WTC11 (cell line): ENCODE measurements at regions not wholly inside any gene's neighbourhood (a gene's known extent, or its start where the extent isn't known, plus 50 kb on each side); places are given as distances from the start of the nearest gene placed in this dataset.

Source experiments
- ATAC-seq: fragments of 200-7000 bp; cut with Tn5 transposase; 2 replicates; pipeline ENCODE4 v1.10.0; 2021; ENCODE audit warnings: mild to moderate bottlenecking, moderate library complexity
- CTCF ChIA-PET: fragments of 300-600 bp; sonication (Branson Sonifier 250); formaldehyde crosslinking; loops from one replicate; lab custom pipeline; 2021; ENCODE audit warnings: antibody characterized with exemption; lab: Charles Lee
- POLR2A ChIA-PET: fragments of 350-600 bp; sonication (Branson Sonifier 250); formaldehyde crosslinking; loops from one replicate; lab custom pipeline; 2021; ENCODE audit warnings: antibody characterized with exemption; lab: Charles Lee
- DNase-seq: peaks from one replicate; pipeline ENCODE4 v3.0.0; 2021; ENCODE audit warnings: low spot score
- H3K27ac Mint-ChIP-seq: 2 replicates; pipeline ENCODE4 v1.8.0; 2021; ENCODE audit warnings: mixed read lengths
- H3K27me3 Mint-ChIP-seq: 2 replicates; pipeline ENCODE4 v1.8.0; 2021; ENCODE audit warnings: low read depth, mild to moderate bottlenecking, moderate library complexity, mixed read lengths
- H3K36me3 Mint-ChIP-seq: 2 replicates; pipeline ENCODE4 v1.8.0; 2021; ENCODE audit warnings: mixed read lengths
- H3K4me1 Mint-ChIP-seq: 2 replicates; pipeline ENCODE4 v1.8.0; 2022; ENCODE audit warnings: mixed read lengths
- H3K4me3 Mint-ChIP-seq: 2 replicates; pipeline ENCODE4 v1.8.0; 2021; ENCODE audit warnings: mild to moderate bottlenecking, moderate library complexity, mixed read lengths
- H3K9me3 Mint-ChIP-seq: 2 replicates; pipeline ENCODE4 v1.8.0; 2021; ENCODE audit warnings: mixed read lengths
- CBFB ChIP-seq: sonication (generic); formaldehyde crosslinking; IDR thresholded peaks from 2 replicates; pipeline ENCODE4 v1.8.1; 2022; ENCODE audit warnings: mild to moderate bottlenecking, low read depth, missing genetic modification reagents
- ELF4 ChIP-seq: sonication (generic); formaldehyde crosslinking; IDR thresholded peaks from 2 replicates; pipeline ENCODE4 v1.8.1; 2022; ENCODE audit warnings: low read depth, mild to moderate bottlenecking, moderate library complexity, missing genetic modification reagents
- ESRRA ChIP-seq: sonication (generic); formaldehyde crosslinking; IDR thresholded peaks from 2 replicates; pipeline ENCODE4 v1.8.1; 2022; ENCODE audit warnings: mild to moderate bottlenecking, missing genetic modification reagents, borderline replicate concordance
- GTF2I ChIP-seq: fragments of 250-450 bp; sonication (Bioruptor Pico); conservative IDR thresholded peaks from 2 replicates; pipeline ENCODE4 v1.4.0; 2021; ENCODE audit warnings: mild to moderate bottlenecking
- IRF2 ChIP-seq: sonication (generic); formaldehyde crosslinking; IDR thresholded peaks from 2 replicates; pipeline ENCODE4 v1.8.0; 2022; ENCODE audit warnings: low read depth, missing genetic modification reagents, borderline replicate concordance
- MYBL2 ChIP-seq: sonication (generic); formaldehyde crosslinking; IDR thresholded peaks from 2 replicates; pipeline ENCODE4 v1.8.1; 2023; ENCODE audit warnings: mild to moderate bottlenecking, moderate library complexity, missing genetic modification reagents
- NFE2L1 ChIP-seq: sonication (generic); formaldehyde crosslinking; IDR thresholded peaks from 2 replicates; pipeline ENCODE4 v1.8.1; 2023; ENCODE audit warnings: missing genetic modification reagents
- NR3C1 ChIP-seq: sonication (generic); formaldehyde crosslinking; conservative IDR thresholded peaks from 2 replicates; pipeline ENCODE4 v1.8.1; 2023; ENCODE audit warnings: low read depth, mild to moderate bottlenecking, missing genetic modification reagents
- ZNF263 ChIP-seq: sonication (generic); formaldehyde crosslinking; IDR thresholded peaks from 2 replicates; pipeline ENCODE4 v1.8.1; 2022; ENCODE audit warnings: low read depth, mild to moderate bottlenecking, moderate library complexity, missing genetic modification reagents
- ZNF317 ChIP-seq: sonication (generic); formaldehyde crosslinking; IDR thresholded peaks from 2 replicates; pipeline ENCODE4 v1.8.1; 2023; ENCODE audit warnings: low read depth, mild to moderate bottlenecking, moderate library complexity, missing genetic modification reagents, borderline replicate concordance
- ZNF396 ChIP-seq: fragments of 250-450 bp; sonication (Bioruptor Pico); IDR thresholded peaks from 2 replicates; pipeline ENCODE4 v1.8.0; 2021; ENCODE audit warnings: mild to moderate bottlenecking, moderate library complexity, borderline replicate concordance
- TF ChIP-seq, protein P1 (sequence below): fragments of 200-600 bp; IDR thresholded peaks from 2 replicates; pipeline ENCODE4 v1.8.0; 2022; ENCODE audit warnings: antibody characterized with exemption
- TF ChIP-seq, protein P2 (sequence below): sonication (generic); formaldehyde crosslinking; IDR thresholded peaks from 2 replicates; pipeline ENCODE4 v1.8.1; 2023; ENCODE audit warnings: mild to moderate bottlenecking, missing genetic modification reagents
- TF ChIP-seq, protein P3 (sequence below): sonication (generic); formaldehyde crosslinking; IDR thresholded peaks from 2 replicates; pipeline ENCODE4 v1.8.0; 2022; ENCODE audit warnings: mild to moderate bottlenecking, missing genetic modification reagents
- TF ChIP-seq, protein P4 (sequence below): fragments of 250-450 bp; sonication (Bioruptor Pico); conservative IDR thresholded peaks from 2 replicates; pipeline ENCODE4 v1.9.0; 2021; ENCODE audit warnings: mild to moderate bottlenecking
- TF ChIP-seq, protein P5 (sequence below): sonication (generic); formaldehyde crosslinking; IDR thresholded peaks from 2 replicates; pipeline ENCODE4 v1.8.1; 2023; ENCODE audit warnings: mild to moderate bottlenecking, missing genetic modification reagents, borderline replicate concordance
- TF ChIP-seq, protein P6 (sequence below): sonication (generic); formaldehyde crosslinking; IDR thresholded peaks from 2 replicates; pipeline ENCODE4 v1.8.1; 2023; ENCODE audit warnings: mild to moderate bottlenecking, moderate library complexity, missing genetic modification reagents
- TF ChIP-seq, protein P7 (sequence below): fragments of 250-450 bp; sonication (Bioruptor Pico); IDR thresholded peaks from 2 replicates; pipeline ENCODE4 v1.9.0; 2021; ENCODE audit warnings: mild to moderate bottlenecking, borderline replicate concordance

DNA sequence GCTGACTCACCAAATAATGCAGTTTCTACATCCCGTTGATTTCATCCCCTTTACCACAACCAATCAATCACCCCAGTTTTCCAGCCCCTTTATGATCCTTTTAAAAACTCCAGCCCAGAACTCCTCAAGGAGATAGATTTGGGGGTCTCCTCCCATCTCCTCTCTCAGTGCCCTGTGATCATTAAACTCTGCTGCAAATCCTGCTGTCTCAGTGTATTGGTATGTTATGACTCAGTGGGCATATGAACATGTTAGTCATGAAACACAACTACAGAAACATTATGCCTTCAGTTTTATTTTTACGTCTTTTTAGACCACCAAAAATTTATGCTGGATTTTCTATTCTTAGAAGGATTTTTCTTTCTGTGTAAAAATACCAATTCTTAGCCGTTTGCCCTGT, 213.7 kb downstream of the DIPK2A start (continued):
- TF ChIP-seq, protein P1, sequence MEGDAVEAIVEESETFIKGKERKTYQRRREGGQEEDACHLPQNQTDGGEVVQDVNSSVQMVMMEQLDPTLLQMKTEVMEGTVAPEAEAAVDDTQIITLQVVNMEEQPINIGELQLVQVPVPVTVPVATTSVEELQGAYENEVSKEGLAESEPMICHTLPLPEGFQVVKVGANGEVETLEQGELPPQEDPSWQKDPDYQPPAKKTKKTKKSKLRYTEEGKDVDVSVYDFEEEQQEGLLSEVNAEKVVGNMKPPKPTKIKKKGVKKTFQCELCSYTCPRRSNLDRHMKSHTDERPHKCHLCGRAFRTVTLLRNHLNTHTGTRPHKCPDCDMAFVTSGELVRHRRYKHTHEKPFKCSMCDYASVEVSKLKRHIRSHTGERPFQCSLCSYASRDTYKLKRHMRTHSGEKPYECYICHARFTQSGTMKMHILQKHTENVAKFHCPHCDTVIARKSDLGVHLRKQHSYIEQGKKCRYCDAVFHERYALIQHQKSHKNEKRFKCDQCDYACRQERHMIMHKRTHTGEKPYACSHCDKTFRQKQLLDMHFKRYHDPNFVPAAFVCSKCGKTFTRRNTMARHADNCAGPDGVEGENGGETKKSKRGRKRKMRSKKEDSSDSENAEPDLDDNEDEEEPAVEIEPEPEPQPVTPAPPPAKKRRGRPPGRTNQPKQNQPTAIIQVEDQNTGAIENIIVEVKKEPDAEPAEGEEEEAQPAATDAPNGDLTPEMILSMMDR, result no peak
- TF ChIP-seq, protein P2, sequence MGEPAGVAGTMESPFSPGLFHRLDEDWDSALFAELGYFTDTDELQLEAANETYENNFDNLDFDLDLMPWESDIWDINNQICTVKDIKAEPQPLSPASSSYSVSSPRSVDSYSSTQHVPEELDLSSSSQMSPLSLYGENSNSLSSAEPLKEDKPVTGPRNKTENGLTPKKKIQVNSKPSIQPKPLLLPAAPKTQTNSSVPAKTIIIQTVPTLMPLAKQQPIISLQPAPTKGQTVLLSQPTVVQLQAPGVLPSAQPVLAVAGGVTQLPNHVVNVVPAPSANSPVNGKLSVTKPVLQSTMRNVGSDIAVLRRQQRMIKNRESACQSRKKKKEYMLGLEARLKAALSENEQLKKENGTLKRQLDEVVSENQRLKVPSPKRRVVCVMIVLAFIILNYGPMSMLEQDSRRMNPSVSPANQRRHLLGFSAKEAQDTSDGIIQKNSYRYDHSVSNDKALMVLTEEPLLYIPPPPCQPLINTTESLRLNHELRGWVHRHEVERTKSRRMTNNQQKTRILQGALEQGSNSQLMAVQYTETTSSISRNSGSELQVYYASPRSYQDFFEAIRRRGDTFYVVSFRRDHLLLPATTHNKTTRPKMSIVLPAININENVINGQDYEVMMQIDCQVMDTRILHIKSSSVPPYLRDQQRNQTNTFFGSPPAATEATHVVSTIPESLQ, result no peak
- no peak for TF ChIP-seq IRF2 (CRISPR knock-in tag)
- TF ChIP-seq GTF2I (CRISPR knock-in tag), result no peak

DNA sequence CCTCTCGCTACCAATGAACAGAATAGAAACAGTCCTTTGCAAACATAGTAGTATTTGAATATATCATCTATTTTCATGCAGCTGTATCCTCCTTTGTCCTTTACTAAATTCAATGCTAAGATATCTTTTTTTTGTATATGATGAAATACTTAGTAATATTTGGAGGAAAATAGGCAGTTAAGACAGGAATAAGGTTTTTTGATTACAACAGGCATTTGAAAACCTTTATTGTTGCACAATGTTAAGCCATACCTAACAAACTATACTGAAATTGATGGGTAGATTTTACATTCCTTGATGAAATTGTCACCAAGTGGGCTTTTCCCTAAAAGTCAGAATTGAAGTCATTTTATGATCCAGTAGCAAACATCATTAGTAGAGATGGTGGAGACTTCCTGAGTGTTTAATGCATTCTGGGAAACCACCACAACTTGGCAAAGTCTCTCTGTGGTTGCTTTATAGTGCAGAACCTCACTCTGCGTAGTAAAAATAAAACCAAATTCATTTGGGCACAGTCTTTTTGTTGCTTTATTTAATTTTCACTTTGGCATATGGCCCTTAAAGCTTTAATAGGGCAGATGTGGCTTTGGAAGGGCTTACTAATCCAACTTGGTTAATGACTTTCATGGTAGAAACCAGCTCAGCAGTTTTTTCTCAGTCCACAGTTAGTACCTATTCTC, 216.0 kb downstream of the DIPK2A start:
- DNase-seq (no peak), ATAC-seq (no peak)
- H3K9me3 Mint-ChIP-seq, result peaks cover 19% of the 10 kb centered on the region
- ChIA-PET CTCF (no interaction called here), POLR2A (no interaction called here)
- H3K4me1 Mint-ChIP-seq, result peaks cover 15% of the 10 kb centered on the region
- H3K27ac Mint-ChIP-seq, result no peak overlapping the region
- H3K4me3 Mint-ChIP-seq, result no peak overlapping the region
- peaks cover 11% of the 10 kb centered on the region for H3K36me3 Mint-ChIP-seq
- no peaks in the 10 kb centered on the region for H3K27me3 Mint-ChIP-seq
- TF ChIP-seq CBFB (CRISPR knock-in tag) (no peak), ESRRA (CRISPR knock-in tag) (no peak), NR3C1 (CRISPR knock-in tag) (no peak), NFE2L1 (CRISPR knock-in tag) (no peak), ZNF396 (CRISPR knock-in tag) (no peak), ZNF263 (CRISPR knock-in tag) (no peak), MYBL2 (CRISPR knock-in tag) (no peak), ELF4 (no peak), ZNF317 (CRISPR knock-in tag) (no peak)
- TF ChIP-seq, protein P3, sequence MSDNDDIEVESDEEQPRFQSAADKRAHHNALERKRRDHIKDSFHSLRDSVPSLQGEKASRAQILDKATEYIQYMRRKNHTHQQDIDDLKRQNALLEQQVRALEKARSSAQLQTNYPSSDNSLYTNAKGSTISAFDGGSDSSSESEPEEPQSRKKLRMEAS (CRISPR knock-in tag), result no peak
- TF ChIP-seq, protein P4, sequence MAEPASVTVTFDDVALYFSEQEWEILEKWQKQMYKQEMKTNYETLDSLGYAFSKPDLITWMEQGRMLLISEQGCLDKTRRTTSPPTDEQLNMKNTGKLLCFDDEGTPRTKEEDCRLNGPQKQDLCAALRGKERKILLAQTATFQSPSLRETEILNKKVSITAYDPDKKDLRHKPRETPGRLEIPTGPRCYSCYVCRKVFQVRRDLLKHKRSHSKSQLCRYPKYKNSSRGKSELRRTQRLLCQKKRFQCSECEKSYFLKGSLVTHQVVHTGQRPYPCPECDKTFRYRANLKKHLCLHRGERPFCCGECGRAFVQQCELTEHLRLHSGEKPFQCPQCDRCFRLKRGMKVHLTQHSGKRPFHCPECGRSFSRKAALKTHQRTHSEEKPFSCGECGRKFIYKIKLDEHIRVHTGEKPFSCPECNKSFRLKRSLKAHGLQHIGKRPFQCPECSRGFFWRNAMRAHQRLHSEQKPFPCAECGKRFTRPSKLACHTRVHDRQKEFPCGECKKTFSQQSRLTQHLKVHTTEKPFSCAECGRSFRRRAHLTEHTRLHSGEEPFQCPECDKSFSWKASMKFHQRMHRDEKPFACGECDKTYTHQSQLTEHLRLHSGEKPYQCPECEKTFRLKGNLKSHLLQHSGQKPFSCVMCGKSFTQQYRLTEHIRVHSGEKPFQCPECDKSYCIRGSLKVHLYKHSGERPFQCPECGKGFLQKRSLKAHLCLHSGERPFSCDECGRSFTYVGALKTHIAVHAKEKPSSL (CRISPR knock-in tag), result no peak
- TF ChIP-seq, protein P5, sequence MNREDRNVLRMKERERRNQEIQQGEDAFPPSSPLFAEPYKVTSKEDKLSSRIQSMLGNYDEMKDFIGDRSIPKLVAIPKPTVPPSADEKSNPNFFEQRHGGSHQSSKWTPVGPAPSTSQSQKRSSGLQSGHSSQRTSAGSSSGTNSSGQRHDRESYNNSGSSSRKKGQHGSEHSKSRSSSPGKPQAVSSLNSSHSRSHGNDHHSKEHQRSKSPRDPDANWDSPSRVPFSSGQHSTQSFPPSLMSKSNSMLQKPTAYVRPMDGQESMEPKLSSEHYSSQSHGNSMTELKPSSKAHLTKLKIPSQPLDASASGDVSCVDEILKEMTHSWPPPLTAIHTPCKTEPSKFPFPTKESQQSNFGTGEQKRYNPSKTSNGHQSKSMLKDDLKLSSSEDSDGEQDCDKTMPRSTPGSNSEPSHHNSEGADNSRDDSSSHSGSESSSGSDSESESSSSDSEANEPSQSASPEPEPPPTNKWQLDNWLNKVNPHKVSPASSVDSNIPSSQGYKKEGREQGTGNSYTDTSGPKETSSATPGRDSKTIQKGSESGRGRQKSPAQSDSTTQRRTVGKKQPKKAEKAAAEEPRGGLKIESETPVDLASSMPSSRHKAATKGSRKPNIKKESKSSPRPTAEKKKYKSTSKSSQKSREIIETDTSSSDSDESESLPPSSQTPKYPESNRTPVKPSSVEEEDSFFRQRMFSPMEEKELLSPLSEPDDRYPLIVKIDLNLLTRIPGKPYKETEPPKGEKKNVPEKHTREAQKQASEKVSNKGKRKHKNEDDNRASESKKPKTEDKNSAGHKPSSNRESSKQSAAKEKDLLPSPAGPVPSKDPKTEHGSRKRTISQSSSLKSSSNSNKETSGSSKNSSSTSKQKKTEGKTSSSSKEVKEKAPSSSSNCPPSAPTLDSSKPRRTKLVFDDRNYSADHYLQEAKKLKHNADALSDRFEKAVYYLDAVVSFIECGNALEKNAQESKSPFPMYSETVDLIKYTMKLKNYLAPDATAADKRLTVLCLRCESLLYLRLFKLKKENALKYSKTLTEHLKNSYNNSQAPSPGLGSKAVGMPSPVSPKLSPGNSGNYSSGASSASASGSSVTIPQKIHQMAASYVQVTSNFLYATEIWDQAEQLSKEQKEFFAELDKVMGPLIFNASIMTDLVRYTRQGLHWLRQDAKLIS (CRISPR knock-in tag), result no peak
- TF ChIP-seq, protein P6, sequence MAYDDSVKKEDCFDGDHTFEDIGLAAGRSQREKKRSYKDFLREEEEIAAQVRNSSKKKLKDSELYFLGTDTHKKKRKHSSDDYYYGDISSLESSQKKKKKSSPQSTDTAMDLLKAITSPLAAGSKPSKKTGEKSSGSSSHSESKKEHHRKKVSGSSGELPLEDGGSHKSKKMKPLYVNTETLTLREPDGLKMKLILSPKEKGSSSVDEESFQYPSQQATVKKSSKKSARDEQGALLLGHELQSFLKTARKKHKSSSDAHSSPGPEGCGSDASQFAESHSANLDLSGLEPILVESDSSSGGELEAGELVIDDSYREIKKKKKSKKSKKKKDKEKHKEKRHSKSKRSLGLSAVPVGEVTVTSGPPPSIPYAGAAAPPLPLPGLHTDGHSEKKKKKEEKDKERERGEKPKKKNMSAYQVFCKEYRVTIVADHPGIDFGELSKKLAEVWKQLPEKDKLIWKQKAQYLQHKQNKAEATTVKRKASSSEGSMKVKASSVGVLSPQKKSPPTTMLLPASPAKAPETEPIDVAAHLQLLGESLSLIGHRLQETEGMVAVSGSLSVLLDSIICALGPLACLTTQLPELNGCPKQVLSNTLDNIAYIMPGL (CRISPR knock-in tag), result no peak
- TF ChIP-seq, protein P7, sequence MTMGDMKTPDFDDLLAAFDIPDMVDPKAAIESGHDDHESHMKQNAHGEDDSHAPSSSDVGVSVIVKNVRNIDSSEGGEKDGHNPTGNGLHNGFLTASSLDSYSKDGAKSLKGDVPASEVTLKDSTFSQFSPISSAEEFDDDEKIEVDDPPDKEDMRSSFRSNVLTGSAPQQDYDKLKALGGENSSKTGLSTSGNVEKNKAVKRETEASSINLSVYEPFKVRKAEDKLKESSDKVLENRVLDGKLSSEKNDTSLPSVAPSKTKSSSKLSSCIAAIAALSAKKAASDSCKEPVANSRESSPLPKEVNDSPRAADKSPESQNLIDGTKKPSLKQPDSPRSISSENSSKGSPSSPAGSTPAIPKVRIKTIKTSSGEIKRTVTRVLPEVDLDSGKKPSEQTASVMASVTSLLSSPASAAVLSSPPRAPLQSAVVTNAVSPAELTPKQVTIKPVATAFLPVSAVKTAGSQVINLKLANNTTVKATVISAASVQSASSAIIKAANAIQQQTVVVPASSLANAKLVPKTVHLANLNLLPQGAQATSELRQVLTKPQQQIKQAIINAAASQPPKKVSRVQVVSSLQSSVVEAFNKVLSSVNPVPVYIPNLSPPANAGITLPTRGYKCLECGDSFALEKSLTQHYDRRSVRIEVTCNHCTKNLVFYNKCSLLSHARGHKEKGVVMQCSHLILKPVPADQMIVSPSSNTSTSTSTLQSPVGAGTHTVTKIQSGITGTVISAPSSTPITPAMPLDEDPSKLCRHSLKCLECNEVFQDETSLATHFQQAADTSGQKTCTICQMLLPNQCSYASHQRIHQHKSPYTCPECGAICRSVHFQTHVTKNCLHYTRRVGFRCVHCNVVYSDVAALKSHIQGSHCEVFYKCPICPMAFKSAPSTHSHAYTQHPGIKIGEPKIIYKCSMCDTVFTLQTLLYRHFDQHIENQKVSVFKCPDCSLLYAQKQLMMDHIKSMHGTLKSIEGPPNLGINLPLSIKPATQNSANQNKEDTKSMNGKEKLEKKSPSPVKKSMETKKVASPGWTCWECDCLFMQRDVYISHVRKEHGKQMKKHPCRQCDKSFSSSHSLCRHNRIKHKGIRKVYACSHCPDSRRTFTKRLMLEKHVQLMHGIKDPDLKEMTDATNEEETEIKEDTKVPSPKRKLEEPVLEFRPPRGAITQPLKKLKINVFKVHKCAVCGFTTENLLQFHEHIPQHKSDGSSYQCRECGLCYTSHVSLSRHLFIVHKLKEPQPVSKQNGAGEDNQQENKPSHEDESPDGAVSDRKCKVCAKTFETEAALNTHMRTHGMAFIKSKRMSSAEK (CRISPR knock-in tag), result no peak
